Thyroid gland (tissue), 4 donors: ENCODE measurements at regions not wholly inside any gene's neighbourhood (a gene's known extent, or its start where the extent isn't known, plus 50 kb on each side); places are given as distances from the start of the nearest gene placed in this dataset.

Source experiments
- DNase-seq, 2 donors: peaks; one replicate each; pipeline ENCODE4 v3.0.0-alpha.2; 2019
- H3K27ac ChIP-seq, 3 donors: fragments of 200-600 bp; sonication (generic); 1 replicate in 2 of 3; 2 replicates in 1 of 3; pipeline ENCODE4 v1.5.1; 2016 to 2019; ENCODE audit warnings: mild to moderate bottlenecking in 1 of 3, moderate library complexity in 1 of 3
- H3K27me3 ChIP-seq: fragments of 200-600 bp; sonication (generic); one replicate; pipeline ENCODE4 v1.5.1; 2019
- H3K36me3 ChIP-seq, 2 donors: fragments of 200-600 bp; sonication (generic); one replicate each; pipeline ENCODE4 v1.5.1; 2016 to 2019
- H3K4me1 ChIP-seq, 2 donors: fragments of 200-600 bp; sonication (generic); one replicate each; pipeline ENCODE4 v1.5.1; 2017 to 2019
- H3K4me3 ChIP-seq, 3 donors: fragments of 200-600 bp; sonication (generic); replicated peaks in 1 of 3; 1 replicate in 2 of 3; 2 replicates in 1 of 3; pipeline ENCODE4 v1.5.1; 2016; ENCODE audit warnings: mild to moderate bottlenecking in 1 of 3
- H3K9me3 ChIP-seq: fragments of 200-600 bp; sonication (generic); one replicate; pipeline ENCODE4 v1.5.1; 2017
- POLR2A ChIP-seq, 2 donors: fragments of 450-650 bp; IDR thresholded peaks; one replicate each; pipeline ENCODE4 v1.6.1; 2017; ENCODE audit warnings: antibody characterized with exemption in 2 of 2, mild to moderate bottlenecking in 2 of 2, moderate library complexity in 1 of 2
- WGBS, 2 donors: methylation state at CpG; one replicate each; pipeline ENCODE4 v1.1.5; 2017; 5-methylcytosine and 5-hydroxymethylcytosine counted together
- intact Hi-C: fragments of 100-400 bp; cut with DNase I; formaldehyde crosslinking; loops from one replicate; pipeline ENCODE4 v1.15.1; 2023
- TF ChIP-seq, protein P1 (sequence below), 6 experiments: fragments of 200-600 bp in 3 of 6; fragments of 450-650 bp in 3 of 6; sonication (generic) in 3 of 6; IDR thresholded peaks; one replicate each; pipeline ENCODE4 v1.5.1; 2016 to 2019; ENCODE audit warnings: antibody characterized with exemption in 6 of 6, mild to moderate bottlenecking in 2 of 6, inconsistent platforms in 1 of 6, moderate library complexity in 1 of 6

DNA sequence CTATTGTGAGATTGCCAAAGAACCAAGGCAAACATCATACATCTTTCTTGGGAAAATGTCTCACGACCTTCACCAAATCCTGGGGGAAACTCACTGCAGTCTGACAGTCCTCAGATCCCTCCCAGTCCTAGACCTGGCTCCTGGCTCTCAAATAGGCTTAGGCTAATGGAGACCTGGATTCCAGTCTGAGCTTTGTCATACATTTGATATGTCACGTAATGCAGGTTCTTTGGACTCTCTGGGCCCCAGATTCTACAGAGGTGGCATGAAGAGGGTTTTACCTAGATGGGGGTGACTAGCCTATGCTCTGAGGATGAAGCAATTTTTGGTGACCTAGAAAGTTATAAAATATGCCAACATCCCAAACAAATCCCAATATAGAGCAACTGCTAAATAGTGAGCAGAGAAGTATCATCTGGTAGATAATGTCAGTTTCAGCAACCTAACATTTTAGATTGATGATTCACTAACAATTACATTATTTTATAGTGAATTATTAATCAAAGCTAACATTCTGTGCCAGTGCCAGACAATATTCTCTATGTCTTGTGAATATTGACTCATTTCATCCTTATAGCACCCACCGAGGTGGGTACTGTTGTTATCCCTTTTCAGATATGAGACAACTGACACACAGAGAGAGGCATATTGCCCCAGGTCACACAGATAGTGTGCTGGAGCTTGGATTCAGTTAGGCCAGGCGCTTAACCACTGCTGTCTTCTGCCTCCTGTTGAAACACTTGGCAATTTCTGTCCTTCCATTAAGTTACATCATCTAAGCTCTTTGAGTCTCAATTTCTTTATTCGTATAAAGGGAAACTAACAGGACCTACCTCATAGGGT, 195.4 kb upstream of the MAMLD1 start:
- H3K9me3 ChIP-seq, result no peaks in the 10 kb centered on the region
- no peaks in the 10 kb centered on the region for H3K27me3 ChIP-seq
- no peak for TF ChIP-seq POLR2A (IDR thresholded peaks at IDR 0.05)
- TF ChIP-seq, protein P1, sequence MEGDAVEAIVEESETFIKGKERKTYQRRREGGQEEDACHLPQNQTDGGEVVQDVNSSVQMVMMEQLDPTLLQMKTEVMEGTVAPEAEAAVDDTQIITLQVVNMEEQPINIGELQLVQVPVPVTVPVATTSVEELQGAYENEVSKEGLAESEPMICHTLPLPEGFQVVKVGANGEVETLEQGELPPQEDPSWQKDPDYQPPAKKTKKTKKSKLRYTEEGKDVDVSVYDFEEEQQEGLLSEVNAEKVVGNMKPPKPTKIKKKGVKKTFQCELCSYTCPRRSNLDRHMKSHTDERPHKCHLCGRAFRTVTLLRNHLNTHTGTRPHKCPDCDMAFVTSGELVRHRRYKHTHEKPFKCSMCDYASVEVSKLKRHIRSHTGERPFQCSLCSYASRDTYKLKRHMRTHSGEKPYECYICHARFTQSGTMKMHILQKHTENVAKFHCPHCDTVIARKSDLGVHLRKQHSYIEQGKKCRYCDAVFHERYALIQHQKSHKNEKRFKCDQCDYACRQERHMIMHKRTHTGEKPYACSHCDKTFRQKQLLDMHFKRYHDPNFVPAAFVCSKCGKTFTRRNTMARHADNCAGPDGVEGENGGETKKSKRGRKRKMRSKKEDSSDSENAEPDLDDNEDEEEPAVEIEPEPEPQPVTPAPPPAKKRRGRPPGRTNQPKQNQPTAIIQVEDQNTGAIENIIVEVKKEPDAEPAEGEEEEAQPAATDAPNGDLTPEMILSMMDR (IDR thresholded peaks at IDR 0.05), result no peak
- H3K4me1 ChIP-seq, result no peaks in the 10 kb centered on the region
- DNase-seq, result no peak
- intact Hi-C loops, result no loop called here
- 90 to 93% methylated on average over 5 of the region's 5 CpGs for WGBS, 2 donors
- no peaks in the 10 kb centered on the region for H3K36me3 ChIP-seq
- no peak overlapping the region for H3K4me3 ChIP-seq
- H3K27ac ChIP-seq, result no peak overlapping the region

DNA sequence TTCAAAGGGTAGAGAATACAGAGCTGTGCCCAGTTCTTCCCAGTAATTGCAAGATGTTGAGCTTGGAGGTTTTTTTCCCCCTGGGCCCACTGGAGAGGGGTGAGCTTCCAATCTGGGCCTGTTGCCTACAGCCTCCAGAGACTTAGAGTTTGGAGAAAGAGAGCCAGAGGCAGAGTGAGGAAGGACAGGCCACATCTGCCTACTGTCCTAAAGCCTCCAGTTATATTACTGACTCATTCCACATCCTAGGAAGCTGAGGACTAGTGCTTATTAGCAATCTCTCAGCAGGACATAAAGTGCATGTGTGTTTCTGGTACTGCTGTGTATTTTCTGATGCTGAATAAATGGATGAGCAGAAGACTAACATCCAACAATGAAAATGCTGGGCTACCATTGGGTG, 181.0 kb upstream of the MAMLD1 start:
- Histone ChIP-seq H3K27ac (no peak overlapping the region), H3K4me1 (no peaks in the 10 kb centered on the region), H3K9me3 (no peaks in the 10 kb centered on the region), H3K4me3 (no peak overlapping the region), H3K36me3 (no peaks in the 10 kb centered on the region), H3K27me3 (no peaks in the 10 kb centered on the region)
- intact Hi-C loops, result no loop called here
- TF ChIP-seq POLR2A (IDR thresholded peaks at IDR 0.05), result no peak
- no peak for DNase-seq

DNA sequence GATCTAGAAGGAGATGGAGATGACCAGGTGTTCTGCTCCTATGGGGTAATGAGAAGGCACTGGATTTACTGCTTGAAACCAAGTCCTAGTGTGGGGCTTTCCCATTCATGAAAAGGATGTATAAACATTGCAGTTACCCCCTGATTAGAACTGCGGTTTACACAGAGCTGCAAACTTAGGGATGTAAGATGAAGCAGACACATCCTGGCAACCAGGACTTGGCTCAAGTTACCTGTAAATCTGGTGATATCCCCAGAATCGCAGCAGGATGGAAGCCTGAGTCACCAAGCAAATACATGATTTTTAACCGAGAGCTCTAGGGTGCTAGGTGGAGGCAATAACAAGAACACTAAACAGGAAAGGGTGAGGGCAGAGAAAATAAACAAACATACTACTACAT, 178.6 kb upstream of the MAMLD1 start:
- 76 to 81% methylated on average over 3 of the region's 3 CpGs for WGBS, 2 donors
- no peak for DNase-seq
- H3K4me1 ChIP-seq, result no peaks in the 10 kb centered on the region

DNA sequence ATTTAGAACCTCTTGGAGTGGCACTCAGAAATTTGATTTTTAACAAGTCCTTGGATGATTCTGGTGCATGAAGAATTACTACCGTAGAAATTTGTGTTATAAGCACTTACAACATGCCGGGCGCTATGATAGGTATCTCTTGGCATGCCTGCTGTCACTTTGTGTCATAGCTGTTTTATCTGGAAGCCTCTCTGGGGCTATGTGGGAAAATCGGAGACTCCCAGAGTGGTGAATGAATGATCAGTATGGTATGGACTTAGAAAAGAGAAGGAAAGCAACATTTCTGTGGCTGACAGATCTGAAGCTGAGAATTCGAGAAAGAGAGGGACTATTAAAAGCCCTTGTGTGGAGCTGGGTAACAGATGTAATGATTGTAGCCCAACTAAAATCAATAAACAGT, 177.4 kb upstream of the MAMLD1 start:
- whole genome bisulfite sequencing, 2 donors, result 98% methylated on average over 5 of the region's 5 CpGs
- H3K4me1 ChIP-seq, result no peaks in the 10 kb centered on the region
- intact Hi-C loops, result no loop called here
- no peak overlapping the region for H3K27ac ChIP-seq
- H3K4me3 ChIP-seq, result no peak overlapping the region
- no peaks in the 10 kb centered on the region for H3K27me3 ChIP-seq
- TF ChIP-seq, protein P1 (IDR thresholded peaks at IDR 0.05), result no peak
- TF ChIP-seq POLR2A (IDR thresholded peaks at IDR 0.05), result no peak
- H3K9me3 ChIP-seq, result no peaks in the 10 kb centered on the region
- H3K36me3 ChIP-seq, result no peaks in the 10 kb centered on the region
- no peak for DNase-seq

More for the DNA sequence above, 178.6 kb upstream of the MAMLD1 start:
- intact Hi-C loops, result no loop called here
- TF ChIP-seq, protein P1 (IDR thresholded peaks at IDR 0.05), result no peak
- TF ChIP-seq POLR2A (IDR thresholded peaks at IDR 0.05), result no peak
- Histone ChIP-seq H3K9me3 (no peaks in the 10 kb centered on the region), H3K36me3 (no peaks in the 10 kb centered on the region), H3K27me3 (no peaks in the 10 kb centered on the region), H3K27ac (no peak overlapping the region), H3K4me3 (no peak overlapping the region)

DNA sequence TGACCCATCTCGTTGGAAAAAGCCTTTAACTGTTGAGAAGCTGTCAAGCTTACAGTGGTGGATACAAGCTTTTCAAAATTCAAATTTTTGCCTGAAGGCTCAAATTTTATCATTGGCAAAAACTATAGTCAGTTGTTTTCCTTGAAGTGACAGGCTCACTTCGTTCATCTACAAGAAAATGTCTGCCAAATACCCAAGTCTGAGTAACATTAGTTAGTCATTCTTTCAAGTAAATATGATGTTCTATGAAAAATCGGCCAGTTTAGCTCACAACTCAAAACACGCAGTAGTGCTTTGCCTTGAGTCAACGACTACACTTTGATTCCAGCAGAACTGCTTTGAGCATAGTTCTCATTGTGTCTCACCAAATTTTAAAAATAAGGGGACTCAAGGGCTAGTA, 170.3 kb upstream of the MAMLD1 start:
- Histone ChIP-seq H3K9me3 (no peaks in the 10 kb centered on the region), H3K27me3 (no peaks in the 10 kb centered on the region), H3K4me1 (no peaks in the 10 kb centered on the region), H3K27ac (no peak overlapping the region), H3K36me3 (no peaks in the 10 kb centered on the region), H3K4me3 (no peak overlapping the region)
- no peak for DNase-seq
- intact Hi-C loops, result no loop called here
- WGBS, 2 donors, result 83 to 87% methylated on average over 5 of the region's 5 CpGs
- no peak for TF ChIP-seq POLR2A (IDR thresholded peaks at IDR 0.05)
- TF ChIP-seq, protein P1 (IDR thresholded peaks at IDR 0.05), result no peak
